Activated CD4-positive, alpha-beta T cell treated with anti-CD3 and anti-CD28 coated beads, Interleukin-2, amount 10 ng/mL, durations not matched to agents 24 days and 14 days (primary cell): ENCODE measurements at regions not wholly inside any gene's neighbourhood (a gene's known extent, or its start where the extent isn't known, plus 50 kb on each side); places are given as distances from the start of the nearest gene placed in this dataset.

Experiments
- DNase-seq: peaks from one replicate; pipeline ENCODE4 v3.0.0; 2022
- H3K27ac Mint-ChIP-seq: one replicate; pipeline ENCODE4 v1.8.0; 2022; ENCODE audit warnings: mild to moderate bottlenecking, mixed read lengths
- H3K27me3 Mint-ChIP-seq: one replicate; pipeline ENCODE4 v1.8.0; 2022; ENCODE audit warnings: mixed read lengths
- H3K36me3 Mint-ChIP-seq: one replicate; pipeline ENCODE4 v1.8.0; 2022; ENCODE audit warnings: low read depth, mild to moderate bottlenecking, mixed read lengths
- H3K4me1 Mint-ChIP-seq: one replicate; pipeline ENCODE4 v1.8.0; 2021; ENCODE audit warnings: mixed read lengths
- H3K4me3 Mint-ChIP-seq: one replicate; pipeline ENCODE4 v1.8.0; 2022; ENCODE audit warnings: mild to moderate bottlenecking, moderate library complexity, mixed read lengths
- H3K9me3 Mint-ChIP-seq: one replicate; pipeline ENCODE4 v1.8.0; 2021; ENCODE audit warnings: mixed read lengths
- intact Hi-C: fragments of 100-400 bp; cut with micrococcal nuclease; formaldehyde crosslinking; loops from one replicate; pipeline ENCODE4 v1.15.1; 2023

DNA sequence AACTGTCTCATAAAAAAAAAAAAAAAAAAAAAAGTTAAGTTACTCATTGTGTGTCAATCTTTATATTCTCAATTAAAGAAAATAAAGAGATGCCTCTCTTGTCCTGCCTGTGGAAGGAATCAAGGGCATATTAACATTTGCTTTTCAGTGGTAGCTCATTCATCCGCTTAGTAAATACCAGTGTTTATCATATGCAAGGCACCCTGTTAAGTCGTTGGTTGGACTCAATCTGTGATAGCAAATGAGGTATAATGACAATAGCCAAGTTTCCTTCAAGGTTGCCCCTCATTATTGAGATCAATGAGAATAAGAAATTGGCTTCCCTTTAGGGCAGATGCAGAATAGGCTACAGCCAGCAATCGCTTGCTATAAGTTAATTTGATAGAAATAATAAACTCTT is 812.7 kb upstream of the COBL start:
- Mint-ChIP-seq H3K9me3 (no peaks in the 10 kb centered on the region), H3K27me3 (no peaks in the 10 kb centered on the region), H3K36me3 (no peaks in the 10 kb centered on the region), H3K4me3 (no peak overlapping the region), H3K27ac (no peak overlapping the region), H3K4me1 (no peaks in the 10 kb centered on the region)
- DNase-seq = no peak
- intact Hi-C loops = no loop called here

- Mint-ChIP-seq H3K4me1 (no peaks in the 10 kb centered on the region), H3K9me3 (no peaks in the 10 kb centered on the region), H3K4me3 (no peak overlapping the region), H3K27me3 (no peaks in the 10 kb centered on the region), H3K27ac (no peak overlapping the region), H3K36me3 (no peaks in the 10 kb centered on the region)
- DNase-seq = no peak
- intact Hi-C loops = no loop called here
These were observed 804.3 kb upstream of the COBL start for GRCh38 chr7:52120912-52121311.

DNA sequence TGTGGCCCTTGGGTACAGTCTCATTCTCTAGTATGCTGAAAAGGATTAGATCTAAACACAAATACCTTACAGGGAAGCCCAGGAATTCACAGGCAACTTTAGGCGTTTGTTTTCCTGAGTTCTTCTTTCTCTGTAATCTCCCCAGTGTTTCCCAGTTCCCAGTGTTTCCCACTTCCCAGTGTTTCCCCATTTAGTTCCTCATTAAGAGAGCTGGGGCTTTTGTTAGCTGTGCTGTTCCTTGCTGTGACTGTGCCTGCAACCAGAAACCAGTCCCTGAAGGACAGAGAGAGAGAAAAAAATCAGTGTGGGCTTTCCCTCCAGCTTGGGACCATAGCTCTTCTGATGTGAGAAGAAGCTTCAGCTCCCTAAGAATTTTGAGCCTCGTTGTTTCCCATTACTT is 802.9 kb upstream of the COBL start:
- no peak for DNase-seq
- no peaks in the 10 kb centered on the region for H3K36me3 Mint-ChIP-seq
- intact Hi-C loops = no loop called here
- H3K4me1 Mint-ChIP-seq = no peaks in the 10 kb centered on the region
- no peaks in the 10 kb centered on the region for H3K27me3 Mint-ChIP-seq
- no peaks in the 10 kb centered on the region for H3K9me3 Mint-ChIP-seq
- H3K27ac Mint-ChIP-seq = no peak overlapping the region
- no peak overlapping the region for H3K4me3 Mint-ChIP-seq

DNA sequence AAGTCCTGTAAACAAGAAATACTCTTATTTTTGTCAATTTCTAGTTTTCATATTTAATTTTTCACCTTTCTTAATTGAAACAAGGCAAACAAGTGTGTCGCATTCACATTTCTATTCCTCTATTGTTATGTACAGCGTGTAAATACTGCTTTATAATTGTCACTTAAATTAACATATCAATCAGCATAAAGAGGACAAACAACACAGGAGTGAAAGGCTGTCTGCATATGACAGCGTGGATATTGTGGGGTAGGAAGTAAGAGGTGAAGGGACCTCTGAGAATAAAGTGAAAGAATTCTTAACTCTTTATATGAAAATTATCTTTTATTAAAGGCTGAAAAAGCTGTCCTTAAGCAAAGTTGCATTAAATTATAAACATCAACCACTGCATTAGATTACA is 797.9 kb upstream of the COBL start:
- Mint-ChIP-seq H3K36me3 (no peaks in the 10 kb centered on the region), H3K4me1 (no peaks in the 10 kb centered on the region), H3K4me3 (no peak overlapping the region), H3K27me3 (no peaks in the 10 kb centered on the region), H3K27ac (no peak overlapping the region), H3K9me3 (no peaks in the 10 kb centered on the region)
- intact Hi-C loops = no loop called here
- DNase-seq = no peak

DNA sequence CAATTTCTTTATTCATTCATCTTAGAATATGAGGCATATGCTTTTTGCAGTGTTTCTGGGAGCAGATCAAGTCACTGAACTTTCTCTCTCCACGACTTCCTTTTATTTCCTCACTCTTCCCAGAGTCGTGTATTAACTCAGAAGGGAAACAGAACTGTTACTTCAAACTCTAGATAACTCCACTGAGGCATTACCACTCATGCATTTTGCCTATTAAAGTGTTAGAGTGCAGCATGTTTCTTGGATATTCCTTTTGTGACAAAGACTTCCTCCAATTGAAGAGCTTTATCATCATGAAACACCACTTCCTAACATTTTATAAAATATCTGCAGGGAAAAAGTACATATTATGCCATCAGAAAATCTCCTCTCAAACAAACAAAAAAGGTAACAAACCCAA is 797.4 kb upstream of the COBL start:
- intact Hi-C loops = no loop called here
- Mint-ChIP-seq H3K27ac (no peak overlapping the region), H3K36me3 (no peaks in the 10 kb centered on the region), H3K9me3 (no peaks in the 10 kb centered on the region), H3K4me3 (no peak overlapping the region), H3K4me1 (no peaks in the 10 kb centered on the region), H3K27me3 (no peaks in the 10 kb centered on the region)
- no peak for DNase-seq

DNA sequence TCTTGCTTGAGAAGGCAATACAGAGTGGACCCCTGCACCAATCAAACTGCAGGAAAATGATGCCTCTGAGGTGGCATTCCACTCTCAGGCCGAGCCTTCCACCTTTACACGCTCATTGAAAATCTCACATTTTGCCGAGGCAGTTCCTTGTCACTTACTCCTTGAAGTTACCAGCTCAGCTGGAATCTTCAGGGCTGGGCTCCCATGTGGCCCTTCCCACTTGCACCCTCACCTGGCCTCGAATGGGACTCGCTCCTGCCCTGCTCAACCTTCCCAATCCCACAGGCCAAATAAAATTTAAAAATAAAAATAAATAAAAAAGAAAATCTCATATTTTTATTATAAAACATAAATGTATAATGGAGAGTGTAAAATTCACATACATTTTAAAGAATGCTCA is 790.7 kb upstream of the COBL start:
- Mint-ChIP-seq H3K4me1 (no peaks in the 10 kb centered on the region), H3K9me3 (no peaks in the 10 kb centered on the region), H3K27ac (no peak overlapping the region), H3K27me3 (no peaks in the 10 kb centered on the region), H3K36me3 (no peaks in the 10 kb centered on the region), H3K4me3 (no peak overlapping the region)
- no peak for DNase-seq
- intact Hi-C loops = no loop called here

GRCh38 chr7:52095861-52096260 is 779.3 kb upstream of the COBL start:
- no peak overlapping the region for H3K27ac Mint-ChIP-seq
- H3K9me3 Mint-ChIP-seq = peaks cover 4% of the 10 kb centered on the region
- no peaks in the 10 kb centered on the region for H3K4me1 Mint-ChIP-seq
- DNase-seq = no peak
- H3K27me3 Mint-ChIP-seq = no peaks in the 10 kb centered on the region
- no peak overlapping the region for H3K4me3 Mint-ChIP-seq
- no peaks in the 10 kb centered on the region for H3K36me3 Mint-ChIP-seq
- intact Hi-C loops = no loop called here

DNA sequence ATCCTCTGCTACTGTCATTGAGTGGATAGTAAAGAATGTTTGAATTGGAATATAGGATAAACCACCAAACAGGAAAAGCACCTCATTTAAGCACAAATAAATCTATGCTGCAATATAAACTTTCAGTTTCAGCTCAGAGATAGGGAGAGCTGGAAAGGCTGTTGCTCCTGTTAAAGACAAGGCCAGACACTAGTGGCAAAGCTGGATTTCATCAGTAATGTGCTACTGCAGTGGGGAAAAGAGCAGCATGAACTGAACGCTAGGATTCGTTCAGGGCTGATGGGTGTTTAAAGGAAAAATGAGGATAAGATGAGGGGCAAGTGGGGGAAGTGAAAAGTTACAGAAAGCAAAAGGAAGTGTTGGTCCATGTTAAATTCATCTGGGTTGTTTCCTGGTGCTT is 775.4 kb upstream of the COBL start:
- Mint-ChIP-seq H3K27me3 (no peaks in the 10 kb centered on the region), H3K4me3 (no peak overlapping the region), H3K27ac (no peak overlapping the region), H3K4me1 (no peaks in the 10 kb centered on the region), H3K36me3 (no peaks in the 10 kb centered on the region), H3K9me3 (peaks cover 4% of the 10 kb centered on the region)
- intact Hi-C loops = no loop called here
- no peak for DNase-seq

DNA sequence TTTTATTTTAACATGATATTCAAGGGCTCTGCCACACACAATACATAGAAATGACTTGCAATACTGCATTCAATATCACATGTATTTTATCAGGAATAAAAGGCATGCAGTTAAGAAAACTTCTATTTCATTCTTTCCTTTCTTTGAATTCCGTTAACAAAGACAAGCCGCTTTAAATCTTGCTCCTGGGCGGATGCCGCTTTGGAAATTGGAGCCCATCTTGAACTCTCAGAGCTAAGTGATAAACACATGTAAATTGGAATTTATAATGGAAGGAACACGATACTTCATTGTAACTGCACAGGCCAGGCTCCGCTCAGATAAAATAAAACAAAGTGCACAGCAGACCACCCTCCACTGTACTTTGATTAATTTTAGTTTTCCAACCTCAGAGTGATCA is 774.5 kb upstream of the COBL start:
- H3K27me3 Mint-ChIP-seq = no peaks in the 10 kb centered on the region
- H3K4me1 Mint-ChIP-seq = no peaks in the 10 kb centered on the region
- no peak overlapping the region for H3K4me3 Mint-ChIP-seq
- H3K9me3 Mint-ChIP-seq = peaks cover 4% of the 10 kb centered on the region
- intact Hi-C loops = no loop called here
- no peak for DNase-seq
- no peaks in the 10 kb centered on the region for H3K36me3 Mint-ChIP-seq
- no peak overlapping the region for H3K27ac Mint-ChIP-seq

DNA sequence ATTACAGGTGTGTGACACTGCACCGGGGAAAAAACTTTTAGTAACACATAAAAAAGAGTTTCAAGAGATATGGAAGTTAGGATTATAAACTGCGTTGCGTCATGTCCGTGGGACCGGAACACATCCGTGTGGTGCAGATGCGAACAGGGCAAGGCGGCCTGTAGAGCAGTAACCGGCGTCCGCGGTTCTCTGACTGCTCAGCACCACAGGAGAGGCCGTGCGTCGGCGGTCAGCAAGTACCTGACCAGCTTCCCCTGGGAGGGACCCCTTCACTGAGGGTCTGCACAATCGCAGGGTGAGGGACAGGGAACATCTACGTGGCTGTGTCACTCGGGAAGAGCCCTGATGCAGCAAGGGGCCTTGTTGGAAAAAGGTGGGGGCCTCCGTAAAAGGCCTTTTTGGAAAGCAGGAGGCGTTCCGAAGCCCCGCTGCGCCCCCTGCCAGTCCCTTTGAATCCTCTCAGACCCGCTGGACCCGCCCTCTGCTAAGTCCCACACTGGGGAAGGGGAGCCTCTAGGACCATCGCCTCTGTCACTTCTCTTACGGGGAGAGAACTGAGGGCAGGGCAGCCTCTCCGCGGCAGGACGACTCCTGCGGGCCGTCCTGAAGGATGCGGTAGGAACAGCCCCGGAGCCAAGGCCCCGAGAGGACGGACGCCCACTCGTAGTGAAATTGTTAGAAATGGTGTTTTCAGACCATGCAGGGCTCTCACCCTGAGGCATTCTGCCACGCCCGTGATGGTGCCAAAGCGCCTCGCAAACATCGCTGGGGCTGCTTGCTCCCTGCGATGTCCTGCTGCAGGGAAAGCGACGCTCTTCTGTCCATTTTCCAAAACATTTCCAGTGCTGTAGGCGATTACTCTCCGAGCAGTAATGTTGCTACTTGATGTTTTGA is 771.6 kb upstream of the COBL start:
- no peaks in the 10 kb centered on the region for H3K36me3 Mint-ChIP-seq
- no peak overlapping the region for H3K27ac Mint-ChIP-seq
- intact Hi-C loops = no loop called here
- peaks cover 4% of the 10 kb centered on the region for H3K9me3 Mint-ChIP-seq
- no peaks in the 10 kb centered on the region for H3K27me3 Mint-ChIP-seq
- no peak for DNase-seq
- H3K4me1 Mint-ChIP-seq = no peaks in the 10 kb centered on the region
- H3K4me3 Mint-ChIP-seq = no peak overlapping the region

- intact Hi-C loops = no loop called here
- Mint-ChIP-seq H3K4me1 (no peaks in the 10 kb centered on the region), H3K9me3 (no peaks in the 10 kb centered on the region), H3K27me3 (no peaks in the 10 kb centered on the region), H3K36me3 (no peaks in the 10 kb centered on the region), H3K27ac (no peak overlapping the region), H3K4me3 (no peak overlapping the region)
- no peak for DNase-seq
These were observed 769.0 kb upstream of the COBL start for GRCh38 chr7:52085610-52086009.

DNA sequence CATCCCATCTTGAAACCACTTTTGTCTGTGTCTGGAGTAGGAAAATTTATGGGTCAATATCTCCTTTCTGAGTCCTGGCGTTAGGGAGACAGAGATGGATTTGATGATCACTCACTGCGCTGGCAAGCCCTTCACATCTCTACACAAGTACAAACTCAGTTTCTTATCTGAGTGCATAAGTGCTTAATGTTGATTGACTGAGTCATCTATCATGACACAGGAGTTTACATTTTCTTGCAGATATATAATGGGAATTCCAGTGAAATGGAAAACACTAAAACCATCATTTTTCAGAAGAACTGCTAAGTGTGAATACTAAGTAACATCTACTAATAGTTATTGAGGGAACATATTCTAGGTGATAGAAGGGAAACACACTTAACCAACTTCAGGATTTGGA is 763.9 kb upstream of the COBL start:
- no peak for DNase-seq
- intact Hi-C loops = no loop called here
- H3K27ac Mint-ChIP-seq = no peak overlapping the region
- H3K4me1 Mint-ChIP-seq = no peaks in the 10 kb centered on the region
- peaks cover 2% of the 10 kb centered on the region for H3K9me3 Mint-ChIP-seq
- no peak overlapping the region for H3K4me3 Mint-ChIP-seq
- no peaks in the 10 kb centered on the region for H3K27me3 Mint-ChIP-seq
- no peaks in the 10 kb centered on the region for H3K36me3 Mint-ChIP-seq

DNA sequence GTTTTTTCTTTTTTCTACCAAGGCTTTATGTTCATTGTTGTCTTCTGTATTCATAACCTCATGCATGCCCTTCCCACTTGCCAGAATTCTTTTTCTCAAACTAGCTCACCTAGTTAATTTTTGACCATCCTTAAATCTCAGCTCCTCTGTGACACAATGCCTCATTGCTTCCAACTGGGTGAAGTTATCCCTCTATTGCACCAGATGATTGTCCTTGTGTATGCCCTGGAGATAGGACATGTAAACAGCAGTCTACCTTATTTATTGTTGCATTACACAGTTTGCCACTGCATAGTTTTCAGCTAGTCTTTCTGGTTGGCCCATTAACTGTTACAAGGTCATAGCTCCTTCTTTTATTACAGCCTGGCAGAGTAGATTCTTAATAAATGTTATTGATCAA is 763.1 kb upstream of the COBL start:
- H3K9me3 Mint-ChIP-seq = peaks cover 6% of the 10 kb centered on the region
- DNase-seq = no peak
- intact Hi-C loops = no loop called here
- H3K36me3 Mint-ChIP-seq = no peaks in the 10 kb centered on the region
- no peaks in the 10 kb centered on the region for H3K4me1 Mint-ChIP-seq
- no peak overlapping the region for H3K27ac Mint-ChIP-seq
- H3K4me3 Mint-ChIP-seq = no peak overlapping the region
- no peaks in the 10 kb centered on the region for H3K27me3 Mint-ChIP-seq

GRCh38 chr7:52077571-52077970 is 761.0 kb upstream of the COBL start:
- H3K27me3 Mint-ChIP-seq = no peaks in the 10 kb centered on the region
- no peaks in the 10 kb centered on the region for H3K4me1 Mint-ChIP-seq
- no peak for DNase-seq
- H3K27ac Mint-ChIP-seq = no peak overlapping the region
- no peaks in the 10 kb centered on the region for H3K36me3 Mint-ChIP-seq
- H3K4me3 Mint-ChIP-seq = no peak overlapping the region
- H3K9me3 Mint-ChIP-seq = peaks cover 6% of the 10 kb centered on the region
- intact Hi-C loops = no loop called here

DNA sequence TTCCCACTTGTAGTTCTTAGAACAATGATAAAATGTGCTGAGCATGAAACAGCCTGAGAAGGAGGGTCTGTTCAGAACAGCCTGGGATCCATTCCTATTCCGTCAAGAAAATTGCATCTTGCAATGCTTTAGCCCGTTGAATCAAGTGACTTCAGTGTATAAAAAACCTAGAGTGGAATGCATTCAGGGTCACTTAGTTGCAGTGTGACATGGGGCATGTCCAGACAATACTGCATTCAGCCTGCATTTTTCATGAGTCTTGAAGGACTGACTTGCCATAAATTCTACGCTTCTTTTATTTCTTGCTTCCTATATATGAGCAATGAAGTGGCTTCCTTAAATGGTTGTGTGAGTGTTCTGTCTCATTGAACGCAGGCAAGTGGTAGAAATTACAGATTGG is 758.3 kb upstream of the COBL start:
- Mint-ChIP-seq H3K27ac (no peak overlapping the region), H3K4me3 (no peak overlapping the region), H3K27me3 (no peaks in the 10 kb centered on the region), H3K4me1 (no peaks in the 10 kb centered on the region), H3K9me3 (peaks cover 6% of the 10 kb centered on the region), H3K36me3 (no peaks in the 10 kb centered on the region)
- DNase-seq = no peak
- intact Hi-C loops = no loop called here
